ENCODE measurements at regions not wholly inside any gene's neighbourhood (a gene's known extent, or its start where the extent isn't known, plus 50 kb on each side); places are given as distances from the start of the nearest gene placed in this dataset.

- TF ChIP-seq CTCF (IDR thresholded peaks at IDR 0.05) (no peak), TAF1 (IDR thresholded peaks at IDR 0.05; ENCODE audit: borderline replicate concordance, low read depth, low read length) (no peak), NFIC (IDR thresholded peaks at IDR 0.05; ENCODE audit: borderline replicate concordance) (no peak), RFX5 (IDR thresholded peaks at IDR 0.05; ENCODE audit: low read length) (no peak), FOXM1 (IDR thresholded peaks at IDR 0.05; ENCODE audit: low read depth) (no peak), EZH2phosphoT487 (IDR thresholded peaks at IDR 0.05; ENCODE audit: borderline replicate concordance, low read depth) (no peak), SIN3A (IDR thresholded peaks at IDR 0.05; ENCODE audit: borderline replicate concordance, low read depth, low read length) (no peak), EP300 (IDR thresholded peaks at IDR 0.05; ENCODE audit: borderline replicate concordance in 1 of 2, low read depth in 1 of 2, low read length in 1 of 2) (no peak), REST (IDR thresholded peaks at IDR 0.05; ENCODE audit: low read depth, low read length) (no peak), RCOR1 (IDR thresholded peaks at IDR 0.05; ENCODE audit: low read length) (no peak)
Observed at GRCh38 chr4:4685810-4686795, 144.3 kb upstream of the STX18 start.

All from SK-N-SH (cell line).